NCI-H187 (cell line): ENCODE measurements at regions not wholly inside any gene's neighbourhood (a gene's known extent, or its start where the extent isn't known, plus 50 kb on each side); places are given as distances from the start of the nearest gene placed in this dataset.

Experiments
- DNase-seq, 2 experiments: peaks; one replicate each; lab custom pipeline; 2025; lab: John Stamatoyannopoulos, UW

DNA sequence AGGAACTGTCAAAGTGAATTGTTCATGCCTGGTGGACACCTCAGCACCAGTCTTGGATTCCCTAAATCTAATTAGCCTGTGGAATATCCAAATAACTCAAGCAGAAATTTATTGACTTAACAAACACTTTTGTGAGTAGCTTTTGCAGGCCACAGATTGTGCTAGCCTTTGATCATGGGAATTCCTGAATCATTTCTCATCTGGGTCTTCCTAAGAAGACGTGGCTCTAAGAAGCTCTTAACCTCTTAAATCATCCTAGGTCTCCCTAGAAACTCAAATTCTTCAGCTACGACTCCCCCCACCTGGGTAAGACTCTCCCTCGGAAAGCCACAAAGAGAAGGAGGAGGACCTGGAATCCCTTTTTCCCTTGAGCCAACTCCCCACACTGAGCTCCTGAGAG is 53.8 kb upstream of the PSEN2 start:
- DNase-seq, result no peak

DNA sequence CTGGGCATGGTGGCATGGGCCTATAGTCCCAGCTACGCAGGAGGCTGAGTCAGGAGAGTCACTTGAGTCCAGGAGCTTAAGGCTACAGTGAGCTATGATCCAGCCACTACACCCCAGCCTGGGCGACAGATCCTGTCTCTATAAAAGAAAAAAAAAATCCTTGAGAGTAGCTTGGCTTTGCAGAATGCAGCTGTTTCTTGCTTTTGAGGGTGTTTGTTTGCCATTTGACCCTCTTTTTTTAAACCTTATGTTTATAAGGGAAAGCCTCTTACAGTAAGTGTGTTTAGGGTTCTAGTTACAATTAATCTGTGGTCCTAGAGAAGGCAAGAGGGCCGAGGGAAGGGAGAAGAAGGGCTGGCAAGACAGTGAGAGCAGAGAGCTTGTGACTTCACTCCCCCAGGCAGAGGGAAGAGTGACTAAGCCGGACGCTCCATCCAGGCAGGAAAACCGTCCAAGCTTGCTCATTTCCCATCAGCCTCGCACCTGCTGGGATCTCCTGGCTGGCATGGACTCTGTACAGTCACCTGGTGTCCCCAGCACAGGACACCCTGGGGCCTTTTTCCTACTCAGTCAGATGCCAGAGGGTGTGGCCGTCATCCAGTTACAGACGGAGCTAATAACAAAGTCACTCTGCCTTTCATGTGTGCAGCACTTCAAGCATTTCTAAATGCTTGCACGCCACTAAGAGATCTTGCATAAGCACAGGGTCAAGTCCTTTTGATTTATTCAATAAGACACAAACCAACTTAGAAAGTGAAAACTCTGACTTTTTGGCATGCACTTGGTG is 55.5 kb upstream of the PSEN2 start:
- peak; percentile 15 to 44 for DNase-seq

DNA sequence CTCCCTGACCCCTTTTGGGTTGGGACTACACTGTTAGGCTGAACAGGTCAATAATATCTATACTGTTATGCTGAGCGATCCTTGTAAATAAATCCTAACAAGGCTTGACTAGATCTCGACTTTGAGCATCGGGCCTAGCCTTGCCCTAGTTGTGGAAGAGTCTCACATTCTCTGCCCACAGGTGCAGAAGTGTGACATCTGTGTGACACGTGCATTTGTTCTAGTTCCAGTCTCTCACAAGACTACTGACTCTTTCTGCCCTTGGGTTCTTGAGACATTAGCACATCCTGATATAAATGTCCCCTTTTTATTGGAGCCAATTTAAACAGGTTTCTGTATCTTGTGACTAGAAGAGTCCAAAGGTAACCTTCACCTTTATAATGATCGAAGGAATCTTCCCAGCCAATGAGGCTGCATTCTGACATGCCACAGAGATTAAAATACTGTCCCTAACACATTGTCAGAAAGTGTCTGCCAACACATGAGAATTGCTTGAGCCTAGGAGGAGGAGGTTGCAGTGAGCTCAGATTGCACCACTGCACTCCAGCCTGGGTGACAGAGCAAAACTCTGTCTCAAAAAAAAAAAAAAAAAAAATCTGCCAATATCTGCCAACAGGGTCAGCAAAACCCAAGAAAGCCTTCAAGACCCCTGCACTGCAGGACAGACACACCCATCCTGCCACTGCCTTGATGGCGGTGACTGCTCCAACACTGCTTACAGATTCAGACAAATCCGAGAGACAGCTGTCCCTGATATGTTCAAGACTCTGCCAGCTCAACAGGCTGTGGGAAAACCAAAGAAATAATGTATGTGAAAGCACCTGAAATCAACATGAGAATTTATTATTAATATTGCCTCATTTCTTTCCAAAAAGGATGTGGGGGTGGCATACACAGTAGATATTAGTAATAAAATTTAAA is 56.5 kb upstream of the PSEN2 start:
- no peak for DNase-seq

DNA sequence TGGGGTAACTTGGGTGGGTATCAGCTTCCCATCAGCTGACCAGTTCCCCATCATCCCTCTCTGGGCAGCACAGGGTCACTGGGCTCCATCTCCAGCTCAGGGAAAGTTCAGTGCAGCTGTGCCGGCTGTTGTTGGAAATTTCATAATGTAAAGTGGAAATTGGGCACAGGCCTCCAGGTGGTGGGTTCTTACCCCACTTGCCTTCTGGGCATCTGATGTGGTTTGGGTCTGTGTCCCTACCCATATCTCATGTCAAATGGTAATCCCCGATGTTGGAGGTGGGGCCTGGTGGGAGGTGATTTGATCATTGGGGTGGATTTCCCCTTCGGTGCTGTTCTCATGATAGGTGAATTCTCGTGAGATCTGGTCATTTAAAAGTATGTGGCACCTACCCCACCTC is 59.7 kb upstream of the PSEN2 start:
- DNase-seq, result no peak

- no peak for DNase-seq
These were observed 60.4 kb upstream of the PSEN2 start for GRCh38 chr1:226809785-226810571.

DNA sequence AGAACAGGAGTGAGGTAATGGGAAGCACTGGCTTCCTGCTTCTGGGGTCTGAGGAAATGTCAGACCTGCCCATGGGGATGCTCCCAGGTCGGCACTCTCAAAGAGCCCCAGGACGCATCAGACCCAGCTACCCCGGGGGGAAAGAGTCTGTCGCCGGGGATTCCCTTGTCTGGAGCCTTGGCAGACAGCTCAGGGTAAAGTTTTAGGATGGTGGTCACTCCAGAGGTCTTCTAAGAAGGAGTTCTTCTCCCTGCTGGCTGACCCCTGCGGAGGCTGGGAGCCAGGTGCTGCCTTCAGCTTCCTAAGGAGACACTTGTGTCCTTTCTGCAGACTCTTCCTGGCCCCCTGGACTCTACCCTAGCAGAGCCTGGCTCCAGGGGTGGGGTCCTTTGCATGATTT is 61.9 kb upstream of the PSEN2 start:
- no peak for DNase-seq

- DNase-seq, result no peak
These were observed 63.4 kb upstream of the PSEN2 start for GRCh38 chr1:226806988-226807387.

DNA sequence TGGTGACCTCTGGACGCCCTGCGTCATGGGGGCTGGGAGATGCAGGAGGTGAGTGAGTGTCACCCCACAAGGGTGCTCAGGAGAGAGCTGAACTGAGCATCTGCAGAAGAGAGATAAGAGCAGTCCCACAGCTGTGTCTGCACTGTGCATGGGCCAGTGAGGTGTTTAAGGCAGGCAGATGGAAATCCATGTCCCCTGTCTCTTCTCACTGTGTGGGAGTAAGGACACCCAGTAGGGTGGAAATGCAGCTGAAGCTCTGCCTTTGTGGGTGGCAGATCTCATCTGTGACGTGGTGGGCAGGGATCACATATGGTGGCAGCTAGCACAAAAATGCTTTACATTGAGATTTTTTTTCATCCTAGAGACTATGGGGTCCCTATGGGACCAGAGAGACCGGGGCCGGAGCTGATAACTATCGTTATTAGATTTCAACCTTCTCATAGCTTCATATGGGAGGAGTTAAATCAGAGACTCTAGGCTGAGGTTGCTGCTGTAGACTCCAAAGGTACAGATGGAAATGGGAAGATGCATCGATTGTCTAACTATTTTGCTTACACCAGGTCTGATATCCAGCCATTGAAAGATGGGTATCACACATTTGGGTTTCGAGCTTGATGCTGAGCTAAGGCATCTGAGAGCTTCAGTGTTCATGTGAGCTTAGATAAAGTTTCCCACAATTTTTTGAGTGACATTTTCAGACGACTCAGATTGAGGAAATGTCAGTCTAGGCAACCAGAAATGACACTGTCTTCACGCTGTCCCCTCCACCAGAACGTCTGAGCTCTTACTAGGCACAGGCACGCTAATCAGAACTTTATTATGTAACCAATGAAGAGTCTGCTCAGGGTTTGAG is 65.3 kb upstream of the PSEN2 start:
- no peak for DNase-seq

GRCh38 chr1:226800763-226801380 is 61.8 kb upstream of the ITPKB start:
- no peak for DNase-seq

- no peak for DNase-seq
These were observed 60.7 kb upstream of the ITPKB start for GRCh38 chr1:226799634-226800281.

GRCh38 chr1:226798427-226799411 is 59.6 kb upstream of the ITPKB start:
- DNase-seq, result no peak

DNA sequence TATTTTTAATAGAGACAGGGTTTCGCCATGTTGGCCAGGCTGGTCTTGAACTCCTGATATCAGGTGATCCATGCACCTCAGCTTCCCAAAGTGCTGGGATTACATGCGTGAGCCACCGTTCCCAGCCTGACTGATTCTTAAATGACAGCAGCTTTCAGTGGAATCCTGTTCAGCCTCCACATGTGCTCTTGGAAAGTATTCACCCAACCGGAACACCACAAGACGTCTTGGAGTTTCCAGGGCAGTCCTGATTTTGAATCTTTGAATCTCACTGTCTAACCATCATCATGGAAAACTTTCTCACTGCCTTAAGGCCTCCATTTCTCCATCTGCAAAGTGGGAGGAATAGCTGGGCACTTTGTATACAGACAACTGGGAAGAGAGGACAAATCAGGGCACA is 58.1 kb upstream of the ITPKB start:
- no peak for DNase-seq

DNA sequence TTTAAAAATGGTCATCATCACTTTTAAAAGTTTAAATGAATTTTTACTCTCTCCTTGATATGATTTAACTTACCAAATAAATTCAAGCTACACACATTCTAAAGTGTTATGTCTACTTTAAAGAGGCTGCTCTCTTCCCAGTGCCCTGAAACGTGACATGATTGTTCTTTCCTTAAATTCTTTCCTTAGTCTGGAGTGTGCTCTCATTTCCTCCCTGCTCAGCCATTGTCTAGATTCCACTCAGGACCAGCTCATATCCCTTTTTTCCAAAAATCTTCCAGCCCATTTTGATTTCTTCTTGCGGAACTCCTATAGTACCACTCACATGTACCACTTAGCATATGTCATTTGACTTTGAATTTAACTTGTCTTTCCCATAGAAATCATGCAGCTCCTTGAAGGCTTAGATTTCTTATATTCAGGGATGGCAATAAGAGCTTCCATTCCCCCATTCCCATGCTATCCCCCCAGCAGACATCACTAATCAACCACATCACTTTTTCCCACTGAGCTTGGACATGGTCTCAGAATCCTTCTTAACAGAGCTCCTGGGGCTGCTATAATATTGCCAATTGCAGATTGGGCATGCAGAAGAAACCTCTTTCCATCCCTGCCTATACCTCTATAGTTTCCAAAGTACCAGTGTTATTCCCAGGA is 54.7 kb upstream of the ITPKB start:
- DNase-seq, result no peak

DNA sequence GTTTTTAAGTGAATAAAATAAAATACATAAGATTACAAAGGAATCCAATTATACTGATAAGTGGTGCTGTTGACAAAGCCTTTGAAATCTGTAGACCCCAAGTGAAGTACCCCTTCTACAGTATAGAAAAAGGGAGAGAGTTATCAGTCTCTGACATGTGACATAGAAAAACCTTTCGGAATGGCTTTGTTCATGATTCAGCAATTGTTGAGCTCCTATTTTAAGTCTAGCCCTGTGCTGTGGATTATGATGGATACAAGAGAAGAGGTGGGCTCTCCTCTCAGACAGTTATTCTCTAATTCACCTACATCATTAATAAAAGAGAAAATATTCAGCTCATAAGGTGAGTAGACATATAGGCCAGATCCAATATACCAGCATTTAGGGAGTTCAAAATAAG is 53.3 kb upstream of the ITPKB start:
- no peak for DNase-seq

GRCh38 chr1:226790545-226791181 is 51.6 kb upstream of the ITPKB start:
- DNase-seq, result no peak

DNA sequence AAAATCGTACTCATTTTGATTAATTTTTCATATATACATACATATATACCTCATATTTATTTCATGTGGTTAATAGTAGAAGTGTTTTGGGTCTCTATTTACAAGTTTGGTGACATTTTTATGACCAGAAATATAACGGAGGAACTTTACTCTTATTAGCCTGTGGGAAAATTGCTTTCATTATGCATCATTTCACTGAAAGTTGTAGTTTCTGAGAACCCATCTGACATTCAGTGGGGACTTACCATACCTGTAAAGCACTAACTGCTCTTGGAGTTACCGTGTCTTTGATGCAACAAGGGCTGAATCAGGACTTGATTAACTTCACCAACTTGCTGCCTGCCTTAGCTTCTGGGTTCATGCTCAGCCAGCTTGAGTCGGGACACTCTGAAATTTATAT is 49.9 kb upstream of the ITPKB start:
- DNase-seq, result no peak
